ENCODE measurements at regions not wholly inside any gene's neighbourhood (a gene's known extent, or its start where the extent isn't known, plus 50 kb on each side); places are given as distances from the start of the nearest gene placed in this dataset.

- TF ChIP-seq, protein P1, sequence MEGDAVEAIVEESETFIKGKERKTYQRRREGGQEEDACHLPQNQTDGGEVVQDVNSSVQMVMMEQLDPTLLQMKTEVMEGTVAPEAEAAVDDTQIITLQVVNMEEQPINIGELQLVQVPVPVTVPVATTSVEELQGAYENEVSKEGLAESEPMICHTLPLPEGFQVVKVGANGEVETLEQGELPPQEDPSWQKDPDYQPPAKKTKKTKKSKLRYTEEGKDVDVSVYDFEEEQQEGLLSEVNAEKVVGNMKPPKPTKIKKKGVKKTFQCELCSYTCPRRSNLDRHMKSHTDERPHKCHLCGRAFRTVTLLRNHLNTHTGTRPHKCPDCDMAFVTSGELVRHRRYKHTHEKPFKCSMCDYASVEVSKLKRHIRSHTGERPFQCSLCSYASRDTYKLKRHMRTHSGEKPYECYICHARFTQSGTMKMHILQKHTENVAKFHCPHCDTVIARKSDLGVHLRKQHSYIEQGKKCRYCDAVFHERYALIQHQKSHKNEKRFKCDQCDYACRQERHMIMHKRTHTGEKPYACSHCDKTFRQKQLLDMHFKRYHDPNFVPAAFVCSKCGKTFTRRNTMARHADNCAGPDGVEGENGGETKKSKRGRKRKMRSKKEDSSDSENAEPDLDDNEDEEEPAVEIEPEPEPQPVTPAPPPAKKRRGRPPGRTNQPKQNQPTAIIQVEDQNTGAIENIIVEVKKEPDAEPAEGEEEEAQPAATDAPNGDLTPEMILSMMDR (IDR thresholded peaks at IDR 0.05): no peak
- TF ChIP-seq POLR2A (IDR thresholded peaks at IDR 0.05) (no peak), POLR2AphosphoS5 (IDR thresholded peaks at IDR 0.05) (no peak), EP300 (IDR thresholded peaks at IDR 0.05) (no peak)
Measured at GRCh38 chr5:103910786-103911185, 348.2 kb upstream of the NUDT12 start.

All from sigmoid colon (tissue), 4 donors.